Right lobe of liver (tissue), 4 donors: ENCODE measurements at regions not wholly inside any gene's neighbourhood (a gene's known extent, or its start where the extent isn't known, plus 50 kb on each side); places are given as distances from the start of the nearest gene placed in this dataset.

Experiments used
- CTCF ChIP-seq, 4 donors: fragments of 200-600 bp in 3 of 4; fragments of 450-650 bp in 1 of 4; IDR thresholded peaks; one replicate each; pipeline versions ENCODE4 v1.5.1 to v1.8.0; 2016 to 2022; ENCODE audit warnings: antibody characterized with exemption in 4 of 4, mild to moderate bottlenecking in 2 of 4
- POLR2A ChIP-seq: fragments of 450-650 bp; IDR thresholded peaks from one replicate; pipeline ENCODE4 v1.6.1; 2017; ENCODE audit warnings: antibody characterized with exemption, mild to moderate bottlenecking
- donor health status: DM: no; HTN: no; CAD: no.
- donor health status: DM: no; HTN: no; CAD: no.
- donor health status: DM: no; HTN: yes; CAD: no.

- TF ChIP-seq CTCF (IDR thresholded peaks at IDR 0.05) (no peak), POLR2A (no peak)
These were observed 526.3 kb downstream of the PTPRU start for GRCh38 chr1:29762635-29763034.
